ENCODE measurements at regions not wholly inside any gene's neighbourhood (a gene's known extent, or its start where the extent isn't known, plus 50 kb on each side); places are given as distances from the start of the nearest gene placed in this dataset.
A peak's percentile ranks its signal among the peaks of the same experiment; 100 is the strongest.

GRCh38 chrX:39730662-39731329 lies 367.0 kb downstream of the BCOR start:
- Histone ChIP-seq H3K9me3 (ENCODE audit: control insufficient read depth in 4 of 4, low read length in 3 of 4) (peaks cover 0 to 3% (median 0%) of the 10 kb centered on the region in 4 donors), H3K4me3 (ENCODE audit: low read depth in 1 of 3, low read length in 3 of 3) (no peak overlapping the region), H3K9ac (ENCODE audit: low read depth in 1 of 2, low read length in 2 of 2) (no peak overlapping the region), H3K27ac (ENCODE audit: low read depth in 1 of 2, low read length in 2 of 2) (no peak overlapping the region), H3K36me3 (ENCODE audit: control insufficient read depth in 4 of 4, insufficient read depth in 3 of 4, low read depth in 1 of 4, low read length in 3 of 4) (no peaks in the 10 kb centered on the region), H3K27me3 (ENCODE audit: control insufficient read depth in 4 of 4, insufficient read depth in 4 of 4, low read length in 3 of 4) (no peaks in the 10 kb centered on the region), H3K4me1 (ENCODE audit: control insufficient read depth in 4 of 4, insufficient read depth in 4 of 4, low read length in 3 of 4) (peaks cover 6 to 22% (median 19%) of the 10 kb centered on the region in 4 donors)
- TF ChIP-seq HNF4A (conservative IDR thresholded peaks at IDR 0.05) (no peak), CTCF (IDR thresholded peaks at IDR 0.05; ENCODE audit: low read depth, low read length, missing input control) (peak; percentile 49), REST (IDR thresholded peaks at IDR 0.05) (no peak), ZBTB33 (IDR thresholded peaks at IDR 0.05) (no peak), JUND (IDR thresholded peaks at IDR 0.05) (no peak), HNF4G (IDR thresholded peaks at IDR 0.05) (no peak), ATF3 (IDR thresholded peaks at IDR 0.05) (no peak), FOXA2 (IDR thresholded peaks at IDR 0.05) (no peak), RAD21 (IDR thresholded peaks at IDR 0.05) (peak; percentile 84 to 87), RXRA (IDR thresholded peaks at IDR 0.05) (peak in 1 of 2 donors; percentile 7), FOXA1 (IDR thresholded peaks at IDR 0.05) (no peak), GABPA (IDR thresholded peaks at IDR 0.05 in 1 of 2, conservative IDR thresholded peaks at IDR 0.05 in 1 of 2) (no peak), TAF1 (conservative IDR thresholded peaks at IDR 0.05) (no peak), SP1 (IDR thresholded peaks at IDR 0.05) (no peak), MAX (IDR thresholded peaks at IDR 0.05) (no peak), NR2F2 (IDR thresholded peaks at IDR 0.05) (no peak), YY1 (IDR thresholded peaks at IDR 0.05) (no peak), EGR1 (IDR thresholded peaks at IDR 0.05; ENCODE audit: low read depth in 2 of 2) (no peak)
- WGBS: 32% methylated on average over 19 of the region's 19 CpGs
- DNase-seq (ENCODE audit: low spot score): no peak
